CD4-positive, alpha-beta T cell treated with Interleukin-2 at 100 ng/mL for 4 hours (primary cell): ENCODE measurements at regions not wholly inside any gene's neighbourhood (a gene's known extent, or its start where the extent isn't known, plus 50 kb on each side); places are given as distances from the start of the nearest gene placed in this dataset.
"Not testable (repeated sequence)": the region's sequence is repeated elsewhere in the genome, so short reads cannot be mapped to it uniquely, and the experiment has no call there.

ENCODE experiments used
- DNase-seq: peaks from one replicate; pipeline ENCODE4 v3.0.0-alpha.2; 2020; ENCODE audit warnings: low spot score

DNA sequence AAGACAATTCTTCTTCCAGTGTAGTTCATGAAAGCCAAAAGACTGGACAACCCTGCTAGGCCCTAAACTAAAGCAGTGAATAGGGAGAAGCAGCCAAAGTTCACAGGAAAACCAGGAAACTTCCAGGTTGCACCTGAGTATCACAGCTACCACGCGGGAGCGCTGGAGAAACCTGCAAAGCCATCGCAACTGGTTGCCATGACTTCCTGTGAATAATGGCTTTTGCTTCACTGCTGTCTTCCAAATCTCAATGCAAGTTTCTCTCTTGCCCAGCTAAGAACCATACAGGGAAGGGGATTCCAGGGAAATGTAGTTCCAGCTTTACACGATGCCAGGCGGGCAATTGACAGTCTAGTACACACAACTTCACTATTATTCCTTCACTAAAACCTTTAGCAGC, 114.1 kb downstream of the GXYLT1 start:
- DNase-seq, result no peak

DNA sequence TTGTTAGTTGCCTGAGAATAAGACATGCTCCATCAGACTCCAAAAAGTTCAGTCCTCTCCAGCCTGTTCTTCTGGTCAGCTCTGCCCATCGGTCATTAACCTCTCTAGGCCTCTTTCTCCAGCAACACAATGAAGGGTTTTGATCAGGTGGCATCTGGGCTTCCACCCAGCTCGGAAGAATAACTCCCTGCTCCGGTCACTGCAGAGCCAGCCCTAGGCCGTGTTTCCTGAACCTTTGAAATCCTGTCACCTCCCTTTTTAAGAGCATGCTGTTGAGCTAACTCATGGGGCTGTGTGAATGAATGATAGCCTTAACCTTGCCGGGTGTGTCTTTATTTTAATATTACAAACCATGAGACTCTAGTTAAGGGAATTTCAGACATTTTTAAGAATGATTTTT, 117.1 kb downstream of the GXYLT1 start:
- no peak for DNase-seq

DNA sequence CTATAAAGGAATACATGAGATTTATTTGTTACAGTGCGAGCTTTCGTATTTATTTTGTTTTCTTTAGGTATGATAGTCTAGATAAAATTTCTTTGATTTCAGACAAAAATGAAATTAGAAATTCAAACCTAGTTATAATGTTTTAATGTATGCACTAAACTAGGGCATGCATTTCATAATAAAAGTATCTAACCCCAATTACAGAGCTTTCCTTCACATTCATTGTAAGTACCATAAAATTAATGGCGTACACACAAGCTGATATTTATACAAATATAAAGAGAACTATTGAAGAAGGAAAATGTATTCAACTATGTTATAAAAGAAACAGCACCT, 120.2 kb downstream of the GXYLT1 start:
- DNase-seq, result no peak

DNA sequence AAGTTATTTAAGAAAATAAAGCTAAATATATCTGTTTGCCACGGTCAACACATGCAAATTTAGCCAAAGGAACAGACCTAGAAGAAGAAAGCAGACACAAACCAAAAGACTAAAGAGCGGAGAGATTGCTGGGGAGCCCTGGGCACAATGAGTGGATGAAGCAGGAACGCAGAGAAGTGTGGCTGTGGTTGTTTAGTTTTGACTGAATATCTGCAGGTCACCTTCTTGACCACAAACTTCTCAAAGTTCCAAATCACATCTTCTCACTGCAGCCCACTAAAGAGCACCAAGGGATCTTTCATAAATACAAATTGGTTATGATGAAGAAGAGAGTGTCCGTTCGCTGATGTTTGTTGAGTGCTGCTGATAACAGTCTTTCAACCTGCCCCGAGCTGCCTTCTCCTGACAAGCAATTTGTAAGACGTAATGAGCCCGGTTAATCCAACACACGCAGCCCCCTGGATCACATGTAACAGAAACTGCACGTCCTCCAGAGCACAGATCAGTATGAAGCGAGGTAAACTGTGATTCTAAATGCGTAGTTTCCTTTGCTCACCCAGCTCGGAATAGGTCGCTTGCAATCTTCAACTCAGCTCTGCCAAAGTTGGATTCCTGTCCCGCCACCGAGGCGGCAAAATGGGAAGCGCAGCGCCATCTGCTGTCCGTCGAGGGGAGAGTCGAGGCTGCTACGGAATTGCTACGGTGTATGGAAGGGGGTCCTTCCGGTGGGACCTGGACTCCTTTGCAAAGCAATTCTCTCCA, 120.8 kb downstream of the GXYLT1 start:
- peak; percentile 68 for DNase-seq

DNA sequence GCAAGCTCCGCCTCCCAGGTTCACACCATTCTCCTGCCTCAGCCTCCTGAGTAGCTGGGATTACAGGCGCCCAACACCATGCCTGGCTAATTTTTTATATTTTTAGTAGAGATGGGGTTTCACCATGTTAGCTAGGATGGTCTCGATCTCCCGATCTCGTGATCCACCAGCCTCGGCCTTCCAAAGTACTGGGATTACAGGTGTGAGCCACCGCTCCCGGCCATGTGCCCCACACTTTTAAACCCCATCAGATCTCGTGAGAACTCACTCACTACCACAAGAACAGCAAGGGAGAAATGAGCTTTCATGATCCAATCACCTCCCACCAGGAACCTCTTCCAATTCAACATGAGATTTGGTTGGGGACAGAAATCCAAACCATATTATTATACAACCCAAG, 122.7 kb downstream of the GXYLT1 start:
- not testable (repeated sequence) for DNase-seq

DNA sequence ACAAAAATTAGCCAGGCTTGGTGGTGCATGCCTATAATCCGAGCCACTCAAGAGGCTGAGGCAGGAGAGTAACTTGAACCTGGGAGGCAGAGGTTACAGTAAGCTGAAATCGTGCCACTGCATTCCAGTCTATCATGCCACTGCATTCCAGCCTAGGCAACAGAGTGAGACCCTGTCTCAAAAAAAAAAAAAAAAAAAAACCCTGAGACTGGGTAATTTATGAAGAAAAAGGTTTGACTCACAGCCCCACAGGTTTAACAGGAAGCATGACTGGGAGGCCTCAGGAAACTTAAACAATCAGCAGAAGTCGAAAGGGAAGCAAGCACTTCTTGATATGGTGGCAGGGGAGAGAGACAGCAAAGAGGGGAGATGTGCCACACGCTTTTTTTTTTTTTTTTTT, 123.2 kb downstream of the GXYLT1 start:
- DNase-seq, result no peak

DNA sequence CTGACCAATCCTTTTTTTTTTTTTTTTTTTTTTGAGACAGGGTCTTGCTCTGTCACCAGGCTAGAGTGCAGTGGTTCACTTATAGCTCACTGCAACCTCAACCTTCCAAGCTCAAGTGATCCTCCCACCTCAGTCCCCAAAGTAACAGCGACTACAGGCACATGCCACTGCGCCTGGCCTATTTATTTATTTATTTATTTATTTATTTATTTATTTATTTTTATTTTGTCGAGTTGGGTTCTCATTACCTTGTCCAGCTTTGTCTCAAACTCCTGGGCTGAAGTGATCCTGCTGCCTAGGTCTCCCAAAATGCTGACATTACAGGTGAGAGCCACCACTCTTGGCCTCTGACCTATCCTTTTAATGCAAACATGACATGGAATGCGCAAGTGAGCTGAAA, 124.4 kb downstream of the GXYLT1 start:
- no peak for DNase-seq

DNA sequence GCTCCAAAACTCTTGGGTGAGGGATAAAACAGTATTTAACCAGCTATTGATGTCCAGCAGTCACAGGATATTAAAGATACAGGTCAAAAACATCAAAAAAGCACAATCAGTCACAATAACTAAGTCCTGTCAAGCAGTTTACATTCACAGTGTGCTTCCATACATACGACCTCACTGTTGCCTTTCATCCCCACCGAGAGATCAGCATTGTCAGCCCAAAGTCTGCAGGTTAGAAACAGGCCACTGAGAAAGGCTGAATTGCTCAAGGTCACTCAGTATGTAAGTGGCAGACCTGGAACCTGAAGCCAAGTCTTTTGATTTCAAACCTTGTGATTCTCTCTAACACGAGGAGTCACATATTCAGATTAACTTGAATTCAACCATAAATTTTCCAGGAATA, 124.9 kb downstream of the GXYLT1 start:
- no peak for DNase-seq

DNA sequence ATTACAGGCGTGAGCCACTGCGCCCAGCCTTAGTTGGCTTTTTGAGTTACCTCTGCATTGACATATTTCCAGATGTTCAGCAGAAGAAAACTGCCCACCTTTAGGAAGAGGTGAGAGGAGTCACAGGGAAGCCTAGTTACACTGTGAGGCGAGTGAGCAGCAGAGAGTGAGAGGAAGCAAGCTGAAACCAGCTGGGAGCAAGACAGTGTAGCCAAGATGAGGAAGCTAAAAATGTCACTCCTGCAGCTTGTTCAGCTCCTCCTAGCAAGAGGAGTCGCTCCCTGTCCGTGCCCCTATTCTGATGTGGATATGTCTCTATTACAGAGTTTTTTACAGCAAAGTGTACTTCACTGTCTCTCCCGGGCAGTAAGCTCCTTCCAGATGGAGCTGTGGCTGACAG, 127.6 kb downstream of the GXYLT1 start:
- DNase-seq, result no peak

DNA sequence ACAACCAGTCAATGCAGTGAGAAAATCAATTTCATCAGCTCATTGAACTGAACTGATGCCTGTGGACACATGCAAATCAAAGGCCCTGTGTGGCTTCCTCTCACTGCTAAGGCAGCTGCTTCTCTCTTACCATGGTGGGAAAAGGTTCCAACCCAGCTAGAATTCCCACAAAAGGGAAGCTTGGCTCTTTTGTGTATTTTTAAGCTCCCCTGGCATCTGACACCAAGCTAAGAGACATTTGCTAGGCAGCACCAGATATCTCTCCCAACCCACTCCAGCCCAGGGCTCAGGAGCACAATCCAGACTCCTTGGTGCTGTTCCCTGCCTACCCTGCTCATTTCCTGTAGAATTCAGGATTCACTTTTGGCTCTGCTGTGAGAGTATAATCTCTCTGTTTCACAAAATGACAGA, 129.6 kb downstream of the GXYLT1 start:
- DNase-seq, result no peak

DNA sequence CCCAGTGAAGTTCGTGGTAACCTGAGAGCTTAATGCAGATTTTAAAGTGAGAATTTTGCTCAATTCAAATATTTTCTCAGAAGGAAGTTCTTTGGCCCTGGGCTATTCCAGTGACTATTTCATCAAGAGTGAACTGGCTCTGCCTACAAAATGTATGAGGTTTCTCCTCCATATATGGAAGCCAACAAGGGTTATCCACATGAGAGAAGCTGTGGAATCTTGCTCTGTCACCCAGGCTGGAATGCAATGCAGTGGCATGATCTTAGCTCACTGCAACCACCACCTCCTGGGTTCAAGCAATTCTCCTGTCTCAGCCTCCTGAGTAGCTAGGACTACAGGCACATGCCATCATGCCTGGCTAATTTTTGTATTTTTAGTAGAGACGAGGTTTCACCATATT, 132.2 kb downstream of the GXYLT1 start:
- not testable (repeated sequence) for DNase-seq

DNA sequence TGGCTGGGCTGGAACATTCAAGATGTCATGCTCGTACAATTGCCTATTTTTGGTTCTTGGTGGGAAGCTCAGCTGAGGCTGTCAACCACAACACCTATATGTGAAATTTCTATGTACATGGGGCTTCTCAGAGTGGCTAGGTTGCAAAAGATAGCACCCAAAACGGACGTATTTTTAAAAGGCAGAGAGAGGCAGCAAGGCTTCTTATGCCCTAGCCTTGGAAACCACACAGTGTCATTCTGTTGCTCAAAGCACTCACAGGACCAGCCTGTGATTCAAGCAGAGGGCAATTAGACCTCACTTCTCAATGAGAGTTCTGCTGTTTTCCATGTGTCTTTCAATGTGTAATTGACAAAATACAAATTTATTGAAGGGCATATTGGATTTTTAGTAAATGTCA, 134.0 kb downstream of the GXYLT1 start:
- DNase-seq, result no peak

DNA sequence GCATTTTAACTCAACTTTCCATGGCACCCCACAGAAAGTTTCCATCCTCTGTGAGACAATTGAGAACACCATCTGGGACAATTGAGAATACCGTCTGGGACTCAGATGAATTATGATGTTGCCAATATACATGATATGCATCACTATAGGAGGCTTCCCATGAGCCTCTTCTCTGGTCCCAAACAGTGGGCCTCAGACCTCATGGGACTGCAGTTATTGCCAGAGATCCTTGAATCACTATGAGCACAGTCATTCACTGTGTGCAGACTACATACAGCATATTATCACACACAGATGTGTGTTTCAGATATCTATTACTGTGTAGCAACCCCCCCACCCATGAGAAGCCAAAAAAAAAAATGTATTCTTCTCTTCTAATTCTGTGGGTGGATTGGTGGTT, 134.4 kb downstream of the GXYLT1 start:
- DNase-seq, result no peak

DNA sequence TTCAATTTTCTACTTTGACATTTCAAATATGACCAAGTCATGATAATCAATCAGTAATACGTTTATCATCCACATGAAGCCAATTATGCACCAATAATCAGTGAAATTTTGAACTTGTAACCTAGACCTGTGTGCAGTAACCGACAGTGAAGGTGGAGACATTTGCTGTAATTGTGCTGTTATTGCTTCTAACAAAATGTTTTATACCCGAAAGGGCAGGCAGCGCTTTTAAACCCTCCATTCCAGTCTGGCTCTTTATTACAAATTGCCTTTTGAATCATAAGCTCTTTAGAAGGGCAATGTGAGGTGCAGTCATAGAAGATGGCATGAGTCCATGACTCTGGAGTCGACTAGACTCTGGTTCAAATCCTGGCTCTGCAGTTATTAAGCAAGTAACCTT, 135.7 kb downstream of the GXYLT1 start:
- DNase-seq, result no peak

DNA sequence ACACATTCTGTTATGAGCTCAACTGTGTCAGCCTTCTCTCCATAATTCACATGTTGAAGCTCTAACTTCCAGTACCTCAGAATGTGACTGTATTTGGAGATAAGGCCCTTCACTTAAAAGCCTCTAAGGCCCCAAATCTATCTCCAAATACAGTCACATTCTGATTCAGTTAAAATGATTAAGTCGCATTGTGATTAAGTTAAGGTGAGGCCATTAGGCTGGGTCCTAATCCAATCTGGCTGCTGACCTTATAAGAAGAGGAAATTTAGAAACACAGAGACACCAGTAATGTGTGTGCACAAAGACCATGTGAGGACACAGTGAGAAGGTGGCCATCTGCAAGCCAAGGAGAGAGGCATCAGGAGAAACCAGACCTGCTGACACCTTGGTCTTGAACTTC, 141.6 kb downstream of the GXYLT1 start:
- no peak for DNase-seq

DNA sequence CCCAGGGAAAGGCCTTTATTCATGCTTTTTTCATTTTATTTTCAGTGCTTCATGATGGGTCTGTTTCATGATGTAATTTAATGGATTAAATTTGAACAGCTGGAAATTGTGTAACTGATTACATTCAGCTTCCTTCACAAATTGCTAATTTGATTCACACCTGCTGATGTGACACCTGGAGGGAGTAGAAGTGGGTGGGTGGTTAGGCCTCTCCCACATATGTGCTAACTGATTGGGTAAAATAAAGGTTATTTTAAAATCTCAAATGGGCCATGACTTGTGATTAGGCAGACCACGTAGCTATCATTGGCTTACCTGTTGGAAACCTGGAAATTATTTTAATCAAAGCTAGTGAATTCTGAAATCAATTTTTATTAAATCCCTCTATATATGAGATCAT, 142.1 kb downstream of the GXYLT1 start:
- DNase-seq, result no peak

DNA sequence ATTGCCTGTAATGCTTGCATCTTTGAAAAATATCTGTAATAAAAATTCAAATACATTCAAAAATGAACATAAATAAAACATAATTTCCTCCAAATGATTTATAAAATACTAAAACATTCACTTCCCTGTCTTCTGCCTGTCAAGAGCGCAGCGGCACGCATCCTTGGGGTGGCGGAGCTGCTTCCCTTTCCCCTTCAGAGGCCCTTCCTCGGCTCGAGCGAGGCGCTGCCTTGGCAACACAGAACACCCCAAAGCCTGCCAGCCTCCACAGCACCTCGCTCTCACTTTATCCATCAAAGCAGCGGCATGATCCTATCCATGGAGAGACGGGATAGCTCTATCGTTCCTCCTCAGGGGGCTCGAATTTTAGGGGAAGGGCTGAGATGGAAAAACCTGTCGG, 146.2 kb downstream of the GXYLT1 start:
- DNase-seq, result no peak

DNA sequence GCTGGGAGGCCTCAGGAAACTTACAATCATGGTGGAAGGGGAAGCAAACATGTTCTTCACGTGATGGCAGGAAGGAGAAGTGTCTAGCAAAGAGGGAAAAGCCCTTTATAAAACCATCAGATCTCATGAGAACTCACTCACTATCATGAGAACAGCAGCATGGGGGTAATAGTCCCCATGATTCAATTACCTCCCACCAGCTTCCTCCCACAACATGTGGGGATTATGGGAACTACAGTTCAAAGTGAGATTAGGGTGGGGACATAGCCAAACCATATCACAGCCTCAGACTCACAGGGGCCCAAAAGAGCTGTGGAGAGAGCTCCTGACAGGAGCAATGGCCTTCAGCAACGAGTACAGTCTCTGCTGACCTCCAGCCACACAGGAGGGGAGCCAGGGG, 151.4 kb downstream of the GXYLT1 start:
- DNase-seq, result no peak

DNA sequence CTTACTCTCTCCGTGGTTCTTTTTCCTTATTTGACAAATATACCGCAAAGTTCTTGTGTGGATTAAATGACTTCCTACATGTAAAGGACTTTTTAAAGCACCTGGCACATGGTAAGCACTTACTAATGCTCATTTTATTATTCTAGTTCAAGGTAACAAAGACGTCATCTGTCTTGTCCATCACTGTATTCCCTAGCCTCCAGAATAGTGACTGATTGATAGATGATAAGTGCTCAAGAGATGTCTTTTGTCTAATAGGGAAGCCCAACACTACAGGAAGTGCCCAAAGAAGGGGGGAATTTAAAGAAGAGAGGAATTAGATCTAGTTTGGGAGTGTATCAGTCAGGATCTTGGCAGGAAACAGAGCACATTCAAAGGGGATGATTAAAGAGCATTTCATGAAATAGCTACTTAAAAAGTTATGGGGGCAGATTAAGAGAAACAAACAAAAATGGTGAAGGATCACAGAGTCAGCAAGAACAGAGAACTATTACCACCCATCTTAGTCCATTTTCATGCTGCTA, 151.9 kb downstream of the GXYLT1 start:
- DNase-seq, result no peak

DNA sequence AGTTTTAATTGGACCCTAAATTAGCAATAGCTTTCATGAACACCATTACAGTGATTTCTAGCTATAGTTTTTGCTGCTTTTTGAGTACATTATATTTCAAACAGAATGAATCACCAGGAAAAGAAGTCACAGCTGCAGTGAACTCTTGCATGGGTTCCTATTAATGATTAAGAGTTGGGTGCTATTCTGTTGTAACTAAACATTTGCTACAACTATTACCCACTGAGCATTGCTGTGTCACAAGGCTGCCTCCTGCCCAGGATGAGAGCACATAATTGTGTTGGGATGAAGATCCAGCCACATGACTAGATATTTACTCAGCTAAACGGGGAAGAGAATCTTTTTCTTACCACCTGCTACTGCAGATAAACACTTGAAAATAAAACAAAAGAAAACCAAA, 152.7 kb downstream of the GXYLT1 start:
- DNase-seq, result no peak

DNA sequence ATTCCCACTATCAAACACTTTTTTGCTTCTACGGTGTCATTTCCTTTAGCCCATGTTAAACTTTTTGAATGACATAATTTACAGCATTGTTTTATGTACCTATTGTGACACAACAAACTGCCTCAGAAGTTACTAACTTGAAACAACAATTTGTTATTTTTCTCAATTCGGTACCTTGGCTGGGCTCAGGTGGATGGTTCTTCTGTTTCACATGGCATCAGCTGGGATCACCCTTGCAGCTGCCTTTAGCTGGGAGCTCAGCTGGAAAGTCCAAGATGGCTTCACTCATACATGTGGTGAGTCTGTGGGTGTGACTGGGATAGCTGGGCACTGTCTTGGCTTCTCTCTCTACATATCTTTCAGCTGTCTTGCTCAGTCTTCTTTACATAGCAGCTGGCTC, 156.0 kb downstream of the GXYLT1 start:
- DNase-seq, result no peak

DNA sequence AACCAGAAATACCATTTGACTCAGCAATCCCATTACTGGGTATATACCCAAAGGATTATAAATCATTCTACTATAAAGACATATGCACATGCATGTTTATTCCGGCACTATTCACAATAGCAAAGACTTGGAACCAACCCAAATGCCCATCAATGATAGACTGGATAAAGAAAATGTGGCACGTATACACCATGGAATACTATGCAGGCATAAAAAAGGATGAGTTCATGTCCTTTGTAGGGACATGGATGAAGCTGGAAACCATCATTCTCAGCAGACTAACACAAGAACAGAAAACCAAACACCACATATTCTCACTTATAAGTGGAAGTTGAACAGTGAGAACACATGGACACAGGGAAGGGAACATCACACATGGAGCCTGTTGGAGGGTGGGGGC, 158.2 kb downstream of the GXYLT1 start:
- not testable (repeated sequence) for DNase-seq

DNA sequence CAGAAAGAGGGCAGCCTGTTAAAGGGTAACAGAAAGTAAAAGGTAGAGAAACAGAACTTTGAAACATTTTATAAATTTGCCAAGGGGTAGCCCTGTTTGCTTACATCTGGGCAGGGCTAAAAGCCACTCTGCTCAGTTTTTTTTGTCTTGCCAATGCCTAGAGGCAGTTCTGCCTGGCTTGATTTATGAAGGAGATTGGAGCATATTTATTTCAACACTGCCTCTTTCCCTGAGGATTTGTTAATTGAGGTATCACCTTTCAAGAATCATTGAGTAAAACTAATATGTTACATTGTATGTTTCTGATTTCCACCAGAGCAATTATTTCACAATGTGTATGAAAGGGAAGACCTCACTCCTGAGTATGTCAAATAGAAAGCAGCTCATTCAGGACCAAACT, 160.8 kb downstream of the GXYLT1 start:
- no peak for DNase-seq

DNA sequence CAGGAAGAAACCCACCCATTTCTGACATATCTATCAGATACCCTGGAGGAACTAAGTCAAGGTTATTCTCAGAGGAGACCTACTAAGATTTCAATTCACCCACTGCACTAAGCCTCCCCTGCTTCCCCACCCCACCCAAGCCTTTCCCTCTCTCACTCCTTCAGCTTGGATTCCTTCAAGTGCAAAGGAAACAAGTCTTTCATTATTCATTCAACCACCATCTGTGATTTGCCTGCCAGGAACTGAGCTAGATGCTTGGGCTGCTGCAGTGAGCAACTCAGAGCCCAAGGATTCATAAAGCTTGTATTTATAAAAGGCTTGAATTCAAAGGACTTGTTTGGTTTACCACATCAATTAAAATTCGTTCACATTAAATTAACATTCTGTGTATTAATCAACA, 161.3 kb downstream of the GXYLT1 start:
- DNase-seq, result no peak

DNA sequence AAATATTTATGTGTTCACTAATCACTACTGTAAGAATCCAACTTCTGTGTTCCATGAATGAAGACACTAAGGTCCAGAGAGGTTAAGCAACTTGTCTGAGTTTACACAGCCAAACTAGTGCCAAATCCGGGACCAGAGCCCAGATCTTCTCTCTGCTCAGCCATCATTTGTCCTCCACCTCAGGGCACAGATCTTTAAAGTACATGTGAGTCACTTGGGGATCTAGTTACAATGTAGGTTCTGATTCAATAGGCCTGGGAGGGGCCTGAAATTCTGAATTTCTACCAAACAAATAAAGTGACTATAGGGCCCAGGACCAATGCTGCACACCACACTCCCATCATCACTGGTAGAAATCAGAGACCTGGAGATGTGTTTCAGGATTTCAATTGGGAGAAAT, 162.9 kb downstream of the GXYLT1 start:
- DNase-seq, result no peak
